ENCODE measurements at regions not wholly inside any gene's neighbourhood (a gene's known extent, or its start where the extent isn't known, plus 50 kb on each side); places are given as distances from the start of the nearest gene placed in this dataset.

DNA sequence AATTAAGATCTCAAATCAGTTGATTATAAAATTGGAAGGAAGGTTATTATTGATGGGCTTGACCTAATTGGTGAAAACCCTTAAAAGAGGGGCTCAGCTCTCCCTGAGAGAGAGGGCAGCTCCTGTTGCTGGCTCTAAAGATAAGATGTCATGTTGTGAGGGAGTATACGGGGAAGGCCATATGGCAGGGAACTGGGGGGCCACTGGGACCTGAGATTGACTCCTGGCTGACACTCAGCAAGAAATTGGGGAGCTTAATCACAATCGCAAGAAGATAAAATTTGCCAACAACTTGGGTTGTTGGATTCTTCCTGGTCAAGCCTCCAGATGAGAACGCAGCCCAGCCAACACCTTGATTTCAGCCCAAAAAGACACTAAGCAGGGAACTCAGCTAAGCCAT is 69.7 kb upstream of the KCNJ6 start:
- CTCF ChIA-PET, result no interaction called here
- H3K36me3 ChIP-seq (ENCODE audit: control insufficient read depth in 2 of 2, insufficient read depth in 1 of 2, low read length in 2 of 2), result no peaks in the 10 kb centered on the region
- TF ChIP-seq, protein P1, sequence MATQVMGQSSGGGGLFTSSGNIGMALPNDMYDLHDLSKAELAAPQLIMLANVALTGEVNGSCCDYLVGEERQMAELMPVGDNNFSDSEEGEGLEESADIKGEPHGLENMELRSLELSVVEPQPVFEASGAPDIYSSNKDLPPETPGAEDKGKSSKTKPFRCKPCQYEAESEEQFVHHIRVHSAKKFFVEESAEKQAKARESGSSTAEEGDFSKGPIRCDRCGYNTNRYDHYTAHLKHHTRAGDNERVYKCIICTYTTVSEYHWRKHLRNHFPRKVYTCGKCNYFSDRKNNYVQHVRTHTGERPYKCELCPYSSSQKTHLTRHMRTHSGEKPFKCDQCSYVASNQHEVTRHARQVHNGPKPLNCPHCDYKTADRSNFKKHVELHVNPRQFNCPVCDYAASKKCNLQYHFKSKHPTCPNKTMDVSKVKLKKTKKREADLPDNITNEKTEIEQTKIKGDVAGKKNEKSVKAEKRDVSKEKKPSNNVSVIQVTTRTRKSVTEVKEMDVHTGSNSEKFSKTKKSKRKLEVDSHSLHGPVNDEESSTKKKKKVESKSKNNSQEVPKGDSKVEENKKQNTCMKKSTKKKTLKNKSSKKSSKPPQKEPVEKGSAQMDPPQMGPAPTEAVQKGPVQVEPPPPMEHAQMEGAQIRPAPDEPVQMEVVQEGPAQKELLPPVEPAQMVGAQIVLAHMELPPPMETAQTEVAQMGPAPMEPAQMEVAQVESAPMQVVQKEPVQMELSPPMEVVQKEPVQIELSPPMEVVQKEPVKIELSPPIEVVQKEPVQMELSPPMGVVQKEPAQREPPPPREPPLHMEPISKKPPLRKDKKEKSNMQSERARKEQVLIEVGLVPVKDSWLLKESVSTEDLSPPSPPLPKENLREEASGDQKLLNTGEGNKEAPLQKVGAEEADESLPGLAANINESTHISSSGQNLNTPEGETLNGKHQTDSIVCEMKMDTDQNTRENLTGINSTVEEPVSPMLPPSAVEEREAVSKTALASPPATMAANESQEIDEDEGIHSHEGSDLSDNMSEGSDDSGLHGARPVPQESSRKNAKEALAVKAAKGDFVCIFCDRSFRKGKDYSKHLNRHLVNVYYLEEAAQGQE (tag by site-specific recombination; IDR thresholded peaks at IDR 0.05), result no peak
- TF ChIP-seq ZFP41 (tag by site-specific recombination; IDR thresholded peaks at IDR 0.05; ENCODE audit: borderline replicate concordance) (no peak), ZBTB10 (tag by site-specific recombination; IDR thresholded peaks at IDR 0.05) (no peak), ZNF280C (tag by site-specific recombination; IDR thresholded peaks at IDR 0.05) (no peak), ATF2 (tag by site-specific recombination; IDR thresholded peaks at IDR 0.05; ENCODE audit: low read depth) (no peak), BCL11B (tag by site-specific recombination; IDR thresholded peaks at IDR 0.05; ENCODE audit: low read depth) (no peak), KLF7 (tag by site-specific recombination; IDR thresholded peaks at IDR 0.05; ENCODE audit: borderline replicate concordance) (no peak), KLF8 (tag by site-specific recombination; IDR thresholded peaks at IDR 0.05) (no peak), ZNF792 (tag by site-specific recombination; IDR thresholded peaks at IDR 0.05) (no peak), REPIN1 (tag by site-specific recombination; IDR thresholded peaks at IDR 0.05; ENCODE audit: low read depth) (no peak), MZF1 (tag by site-specific recombination; IDR thresholded peaks at IDR 0.05; ENCODE audit: borderline replicate concordance) (no peak), ZBTB8A (tag by site-specific recombination; IDR thresholded peaks at IDR 0.05) (no peak), ZBTB7A (tag by site-specific recombination; IDR thresholded peaks at IDR 0.05; ENCODE audit: low read depth) (no peak), ZNF112 (tag by site-specific recombination; IDR thresholded peaks at IDR 0.05) (no peak), ZNF626 (tag by site-specific recombination; IDR thresholded peaks at IDR 0.05) (no peak), ZNF2 (tag by site-specific recombination; IDR thresholded peaks at IDR 0.05) (no peak), ZNF670 (tag by site-specific recombination; IDR thresholded peaks at IDR 0.05; ENCODE audit: low read depth) (no peak), ZNF623 (tag by site-specific recombination; IDR thresholded peaks at IDR 0.05) (no peak), ZNF571 (tag by site-specific recombination; IDR thresholded peaks at IDR 0.05) (no peak)
- H3K9me3 ChIP-seq (ENCODE audit: control insufficient read depth, insufficient read depth, low read depth, low read length), result no peaks in the 10 kb centered on the region
- POLR2A ChIA-PET, result no interaction called here
- H3K27ac ChIP-seq (ENCODE audit: extremely low read depth, low read depth, low read length), result 0 out of 2 replicates have a peak overlapping the region, but pooled peaks have one; percentile 47
- H3K4me1 ChIP-seq (ENCODE audit: control insufficient read depth, insufficient read depth, low read length), result peaks cover 10% of the 10 kb centered on the region
- H3K4me3 ChIP-seq (ENCODE audit: low read depth, low read length), result no peak overlapping the region
